GM21825 (cell line): ENCODE measurements at regions not wholly inside any gene's neighbourhood (a gene's known extent, or its start where the extent isn't known, plus 50 kb on each side); places are given as distances from the start of the nearest gene placed in this dataset.

Experiments used
- ATAC-seq: cut with Tn5 transposase; IDR thresholded peaks from one replicate; pipeline ENCODE4 v1.9.1; 2021; ENCODE audit warnings: mild to moderate bottlenecking, moderate library complexity; ENCODE audit not compliant: unreplicated experiment

GRCh38 chr3:118412503-118412902 lies 622.1 kb downstream of the IGSF11 start:
- ATAC-seq: peak; percentile 73

- ATAC-seq: no peak
Observed at GRCh38 chr3:118425272-118425837, 609.3 kb downstream of the IGSF11 start.

GRCh38 chr3:118433825-118434224 lies 600.8 kb downstream of the IGSF11 start:
- no peak for ATAC-seq

- ATAC-seq: no peak
Observed at GRCh38 chr3:118435851-118436350, 598.7 kb downstream of the IGSF11 start.

- no peak for ATAC-seq
Observed at GRCh38 chr3:118436697-118437262, 597.9 kb downstream of the IGSF11 start.

- no peak for ATAC-seq
Observed at GRCh38 chr3:118445036-118445435, 589.6 kb downstream of the IGSF11 start.

GRCh38 chr3:118447339-118447738 lies 587.3 kb downstream of the IGSF11 start:
- no peak for ATAC-seq

- ATAC-seq: no peak
Observed at GRCh38 chr3:118466795-118467330, 567.8 kb downstream of the IGSF11 start.

GRCh38 chr3:118468801-118469200 lies 565.8 kb downstream of the IGSF11 start:
- ATAC-seq: no peak

- no peak for ATAC-seq
Observed at GRCh38 chr3:118472586-118472985, 562.1 kb downstream of the IGSF11 start.

GRCh38 chr3:118473343-118473742 lies 561.3 kb downstream of the IGSF11 start:
- no peak for ATAC-seq

- no peak for ATAC-seq
Observed at GRCh38 chr3:118476885-118477618, 557.6 kb downstream of the IGSF11 start.

- no peak for ATAC-seq
Observed at GRCh38 chr3:118477768-118478167, 556.9 kb downstream of the IGSF11 start.

- ATAC-seq: no peak
Observed at GRCh38 chr3:118478706-118479276, 555.9 kb downstream of the IGSF11 start.

GRCh38 chr3:118479376-118479775 lies 555.3 kb downstream of the IGSF11 start:
- no peak for ATAC-seq

GRCh38 chr3:118480101-118480860 lies 554.4 kb downstream of the IGSF11 start:
- ATAC-seq: no peak

- ATAC-seq: no peak
Observed at GRCh38 chr3:118485693-118486092, 549.0 kb downstream of the IGSF11 start.

GRCh38 chr3:118487734-118488133 lies 546.9 kb downstream of the IGSF11 start:
- ATAC-seq: no peak

GRCh38 chr3:118488732-118489131 lies 545.9 kb downstream of the IGSF11 start:
- no peak for ATAC-seq

GRCh38 chr3:118495206-118495605 lies 539.4 kb downstream of the IGSF11 start:
- ATAC-seq: no peak

GRCh38 chr3:118497274-118497673 lies 537.4 kb downstream of the IGSF11 start:
- ATAC-seq: no peak
